ENCODE measurements at regions not wholly inside any gene's neighbourhood (a gene's known extent, or its start where the extent isn't known, plus 50 kb on each side); places are given as distances from the start of the nearest gene placed in this dataset.

DNA sequence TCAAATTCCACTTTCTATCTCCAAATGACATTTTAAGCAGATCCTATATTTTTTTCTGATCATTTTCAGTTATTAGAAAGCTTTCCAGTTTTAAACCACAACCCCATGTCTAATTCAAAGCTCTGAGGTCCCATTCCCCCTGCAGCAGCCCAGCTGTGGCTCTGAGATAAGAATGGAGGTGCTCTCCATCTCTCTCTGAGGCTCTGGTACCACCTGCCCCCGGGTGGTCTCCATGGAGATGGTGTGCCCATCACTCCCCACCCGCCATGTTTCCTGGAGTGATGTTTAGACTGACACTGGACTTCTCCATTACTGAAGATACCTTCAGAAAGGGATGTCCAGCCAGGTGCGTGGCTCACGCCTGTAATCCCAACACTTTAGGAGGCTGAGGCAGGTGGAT lies 68.1 kb upstream of the SEC14L1 start:
- peaks cover 3 to 14% (median 11%) of the 10 kb centered on the region in 3 donors for H3K27me3 Mint-ChIP-seq (ENCODE audit: low read depth in 3 of 3)
- peaks cover 0 to 1% (median 0%) of the 10 kb centered on the region in 7 donors for H3K9me3 Mint-ChIP-seq
- H3K9ac ChIP-seq (ENCODE audit: insufficient read depth, low read length, poor library complexity, severe bottlenecking): no peak overlapping the region
- H3K9me3 ChIP-seq (replicated peaks in 1 of 2; ENCODE audit: control insufficient read depth in 1 of 2, insufficient read depth in 1 of 2, low read length in 2 of 2): no peaks in the 10 kb centered on the region
- no peak for DNase-seq
- H3K36me3 Mint-ChIP-seq: no peaks in the 10 kb centered on the region
- H3K4me1 ChIP-seq (ENCODE audit: control insufficient read depth in 1 of 2, insufficient read depth in 2 of 2, low read length in 2 of 2): no peaks in the 10 kb centered on the region
- no peaks in the 10 kb centered on the region for H3K4me1 Mint-ChIP-seq
- H4K20me1 ChIP-seq (ENCODE audit: insufficient read depth, low read length): no peaks in the 10 kb centered on the region
- H3K27me3 ChIP-seq (ENCODE audit: control insufficient read depth in 2 of 2, insufficient read depth in 2 of 2, low read length in 2 of 2): no peaks in the 10 kb centered on the region
- H3K4me2 ChIP-seq (replicated peaks; ENCODE audit: extremely low read depth, low read length, poor library complexity, severe bottlenecking): no peak overlapping the region
- intact Hi-C loops (cut with micrococcal nuclease): no loop called here
- WGBS (ENCODE audit: insufficient coverage): 74% methylated on average over 4 of the region's 4 CpGs
- H3K4me3 ChIP-seq (replicated peaks in 1 of 3; ENCODE audit: low read depth in 2 of 3, low read length in 3 of 3): no peak overlapping the region
- no peak overlapping the region for H3K4me3 Mint-ChIP-seq
- no peak overlapping the region for H2AFZ ChIP-seq (ENCODE audit: insufficient read depth, low read depth, low read length, poor library complexity, severe bottlenecking)
- peak overlapping the region in 1 of 7 donors; percentile 3 for H3K27ac Mint-ChIP-seq
- H3K36me3 ChIP-seq (replicated peaks in 1 of 2; ENCODE audit: control insufficient read depth in 1 of 2, insufficient read depth in 2 of 2, low read length in 2 of 2): no peaks in the 10 kb centered on the region
- no peak for TF ChIP-seq CTCF (IDR thresholded peaks at IDR 0.05)
- H3K79me2 ChIP-seq (ENCODE audit: insufficient read depth, low read length): no peaks in the 10 kb centered on the region
- H3K27ac ChIP-seq (ENCODE audit: low read depth in 1 of 2, low read length in 2 of 2): no peak overlapping the region

GRCh38 chr17:77074681-77075080 lies 66.1 kb upstream of the SEC14L1 start:
- WGBS (ENCODE audit: insufficient coverage): 90% methylated on average over 4 of the region's 12 CpGs
- no peak overlapping the region for H3K4me3 ChIP-seq (replicated peaks in 1 of 3; ENCODE audit: low read depth in 2 of 3, low read length in 3 of 3)

More at GRCh38 chr17:77074681-77075080, 66.1 kb upstream of the SEC14L1 start:
- Histone ChIP-seq H3K27me3 (ENCODE audit: control insufficient read depth in 2 of 2, insufficient read depth in 2 of 2, low read length in 2 of 2) (no peaks in the 10 kb centered on the region), H3K9ac (ENCODE audit: insufficient read depth, low read length, poor library complexity, severe bottlenecking) (no peak overlapping the region), H2AFZ (ENCODE audit: insufficient read depth, low read depth, low read length, poor library complexity, severe bottlenecking) (no peak overlapping the region), H3K4me2 (replicated peaks; ENCODE audit: extremely low read depth, low read length, poor library complexity, severe bottlenecking) (no peak overlapping the region), H3K27ac (ENCODE audit: low read depth in 1 of 2, low read length in 2 of 2) (no peak overlapping the region), H4K20me1 (ENCODE audit: insufficient read depth, low read length) (no peaks in the 10 kb centered on the region), H3K36me3 (replicated peaks in 1 of 2; ENCODE audit: control insufficient read depth in 1 of 2, insufficient read depth in 2 of 2, low read length in 2 of 2) (no peaks in the 10 kb centered on the region), H3K9me3 (replicated peaks in 1 of 2; ENCODE audit: control insufficient read depth in 1 of 2, insufficient read depth in 1 of 2, low read length in 2 of 2) (no peaks in the 10 kb centered on the region), H3K4me1 (ENCODE audit: control insufficient read depth in 1 of 2, insufficient read depth in 2 of 2, low read length in 2 of 2) (no peaks in the 10 kb centered on the region), H3K79me2 (ENCODE audit: insufficient read depth, low read length) (no peaks in the 10 kb centered on the region)
- Mint-ChIP-seq H3K27ac (no peak overlapping the region), H3K27me3 (ENCODE audit: low read depth in 3 of 3) (peaks cover 8 to 15% (median 9%) of the 10 kb centered on the region in 3 donors), H3K9me3 (peaks cover 0 to 2% (median 0%) of the 10 kb centered on the region in 7 donors), H3K4me3 (no peak overlapping the region), H3K36me3 (no peaks in the 10 kb centered on the region), H3K4me1 (no peaks in the 10 kb centered on the region)
- intact Hi-C loops (cut with micrococcal nuclease): no loop called here
- no peak for DNase-seq
- TF ChIP-seq CTCF (IDR thresholded peaks at IDR 0.05): no peak

Measured in CD14-positive monocyte (primary cell).